ENCODE measurements at regions not wholly inside any gene's neighbourhood (a gene's known extent, or its start where the extent isn't known, plus 50 kb on each side); places are given as distances from the start of the nearest gene placed in this dataset.

DNA sequence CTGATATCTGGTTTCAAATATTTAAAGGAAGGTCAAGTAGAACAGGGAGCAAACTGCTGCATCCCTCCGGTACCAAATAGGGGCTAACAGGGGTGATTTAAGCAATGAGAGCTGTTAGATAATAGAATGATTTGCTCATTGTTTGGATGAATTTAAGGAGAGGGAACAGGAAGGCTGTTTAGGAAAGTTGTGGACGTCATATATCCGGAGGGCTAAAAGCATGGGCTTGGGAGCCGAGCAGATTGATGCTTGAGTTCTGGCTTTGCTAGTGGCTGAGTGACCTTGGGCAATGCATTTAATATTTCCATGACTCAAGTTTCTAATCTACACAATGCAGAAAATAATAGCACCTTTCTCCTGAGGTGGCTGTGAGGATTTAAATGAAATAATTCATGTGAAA, 85.4 kb upstream of the RPS23 start (continued):
- no peak for TF ChIP-seq SP1 (IDR thresholded peaks at IDR 0.05; ENCODE audit: low read depth, low read length)
- TF ChIP-seq KDM4A (IDR thresholded peaks at IDR 0.05; ENCODE audit: low read depth, low read length, severe bottlenecking), result no peak
- no peak for TF ChIP-seq TAF7 (optimal IDR thresholded peaks at IDR 0.05; ENCODE audit: borderline replicate concordance, low read depth, low read length)
- TF ChIP-seq CBX8 (IDR thresholded peaks at IDR 0.05; ENCODE audit: borderline replicate concordance, low read depth, low read length), result no peak
- no peak for TF ChIP-seq CTBP2 (IDR thresholded peaks at IDR 0.05; ENCODE audit: borderline replicate concordance, insufficient read depth, insufficient read length, low read length)
- no peak for TF ChIP-seq POU5F1 (IDR thresholded peaks at IDR 0.05; ENCODE audit: low read depth, low read length)
- TF ChIP-seq, protein P1, sequence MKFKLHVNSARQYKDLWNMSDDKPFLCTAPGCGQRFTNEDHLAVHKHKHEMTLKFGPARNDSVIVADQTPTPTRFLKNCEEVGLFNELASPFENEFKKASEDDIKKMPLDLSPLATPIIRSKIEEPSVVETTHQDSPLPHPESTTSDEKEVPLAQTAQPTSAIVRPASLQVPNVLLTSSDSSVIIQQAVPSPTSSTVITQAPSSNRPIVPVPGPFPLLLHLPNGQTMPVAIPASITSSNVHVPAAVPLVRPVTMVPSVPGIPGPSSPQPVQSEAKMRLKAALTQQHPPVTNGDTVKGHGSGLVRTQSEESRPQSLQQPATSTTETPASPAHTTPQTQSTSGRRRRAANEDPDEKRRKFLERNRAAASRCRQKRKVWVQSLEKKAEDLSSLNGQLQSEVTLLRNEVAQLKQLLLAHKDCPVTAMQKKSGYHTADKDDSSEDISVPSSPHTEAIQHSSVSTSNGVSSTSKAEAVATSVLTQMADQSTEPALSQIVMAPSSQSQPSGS (IDR thresholded peaks at IDR 0.05; ENCODE audit: low read length), result no peak
- TF ChIP-seq TAF1 (IDR thresholded peaks at IDR 0.05; ENCODE audit: low read depth, low read length), result no peak

Measured in H1 (cell line).